PFSK-1 (cell line): ENCODE measurements at regions not wholly inside any gene's neighbourhood (a gene's known extent, or its start where the extent isn't known, plus 50 kb on each side); places are given as distances from the start of the nearest gene placed in this dataset.

ENCODE experiments used
- FOXP2 ChIP-seq: optimal IDR thresholded peaks from 2 replicates; pipeline ENCODE3; 2011; ENCODE audit warnings: borderline replicate concordance, control low read depth, inconsistent platforms; ENCODE audit not compliant: insufficient read depth; ENCODE audit errors: extremely low read length, extremely low read depth
- POLR2AphosphoS5 ChIP-seq: IDR thresholded peaks from 2 replicates; pipeline ENCODE4 v1.6.1; 2012; ENCODE audit warnings: low read depth, mild to moderate bottlenecking, control low read depth, low read length, moderate library complexity
- SIN3A ChIP-seq: IDR thresholded peaks from 2 replicates; pipeline ENCODE4 v1.6.1; 2012; ENCODE audit warnings: mild to moderate bottlenecking, low read length, moderate library complexity, borderline replicate concordance; ENCODE audit not compliant: insufficient read depth
- TAF1 ChIP-seq: IDR thresholded peaks from 2 replicates; pipeline ENCODE4 v1.6.1; 2012; ENCODE audit warnings: low read length, control low read depth, borderline replicate concordance; ENCODE audit not compliant: insufficient read depth
- TF ChIP-seq, protein P1 (sequence below), 2 experiments: IDR thresholded peaks; 2 replicates each; pipeline versions ENCODE4 v1.6.1 to v1.8.0; 2011 to 2012; ENCODE audit warnings: low read depth in 2 of 2, low read length in 2 of 2, control low read depth in 1 of 2, inconsistent platforms in 1 of 2, mild to moderate bottlenecking in 1 of 2, moderate library complexity in 1 of 2; ENCODE audit not compliant: insufficient read depth in 1 of 2

DNA sequence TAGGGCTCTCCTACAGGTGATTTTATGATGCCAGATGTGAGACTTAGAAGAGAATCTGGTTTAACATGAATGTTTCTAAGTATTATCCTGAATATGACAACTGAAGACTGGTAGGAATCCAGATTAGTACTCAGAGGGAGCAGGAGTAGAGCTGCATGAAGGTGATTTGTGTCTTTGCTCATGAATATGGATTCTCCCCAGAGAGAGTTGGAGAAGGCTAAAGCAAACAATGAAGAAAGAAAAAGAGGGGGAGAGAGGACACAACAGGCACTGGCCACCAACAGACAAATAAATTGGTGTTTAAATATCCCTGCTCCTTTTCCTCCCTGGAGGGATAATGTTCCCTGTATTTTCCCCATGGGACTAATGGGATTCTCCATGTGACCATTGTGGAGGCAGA is 427.0 kb upstream of the KLF12 start:
- TF ChIP-seq FOXP2 (no peak), POLR2AphosphoS5 (no peak), SIN3A (no peak), TAF1 (no peak)
- TF ChIP-seq, protein P1, sequence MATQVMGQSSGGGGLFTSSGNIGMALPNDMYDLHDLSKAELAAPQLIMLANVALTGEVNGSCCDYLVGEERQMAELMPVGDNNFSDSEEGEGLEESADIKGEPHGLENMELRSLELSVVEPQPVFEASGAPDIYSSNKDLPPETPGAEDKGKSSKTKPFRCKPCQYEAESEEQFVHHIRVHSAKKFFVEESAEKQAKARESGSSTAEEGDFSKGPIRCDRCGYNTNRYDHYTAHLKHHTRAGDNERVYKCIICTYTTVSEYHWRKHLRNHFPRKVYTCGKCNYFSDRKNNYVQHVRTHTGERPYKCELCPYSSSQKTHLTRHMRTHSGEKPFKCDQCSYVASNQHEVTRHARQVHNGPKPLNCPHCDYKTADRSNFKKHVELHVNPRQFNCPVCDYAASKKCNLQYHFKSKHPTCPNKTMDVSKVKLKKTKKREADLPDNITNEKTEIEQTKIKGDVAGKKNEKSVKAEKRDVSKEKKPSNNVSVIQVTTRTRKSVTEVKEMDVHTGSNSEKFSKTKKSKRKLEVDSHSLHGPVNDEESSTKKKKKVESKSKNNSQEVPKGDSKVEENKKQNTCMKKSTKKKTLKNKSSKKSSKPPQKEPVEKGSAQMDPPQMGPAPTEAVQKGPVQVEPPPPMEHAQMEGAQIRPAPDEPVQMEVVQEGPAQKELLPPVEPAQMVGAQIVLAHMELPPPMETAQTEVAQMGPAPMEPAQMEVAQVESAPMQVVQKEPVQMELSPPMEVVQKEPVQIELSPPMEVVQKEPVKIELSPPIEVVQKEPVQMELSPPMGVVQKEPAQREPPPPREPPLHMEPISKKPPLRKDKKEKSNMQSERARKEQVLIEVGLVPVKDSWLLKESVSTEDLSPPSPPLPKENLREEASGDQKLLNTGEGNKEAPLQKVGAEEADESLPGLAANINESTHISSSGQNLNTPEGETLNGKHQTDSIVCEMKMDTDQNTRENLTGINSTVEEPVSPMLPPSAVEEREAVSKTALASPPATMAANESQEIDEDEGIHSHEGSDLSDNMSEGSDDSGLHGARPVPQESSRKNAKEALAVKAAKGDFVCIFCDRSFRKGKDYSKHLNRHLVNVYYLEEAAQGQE (IDR thresholded peaks at IDR 0.05; ENCODE audit: insufficient read depth in 1 of 2, low read depth in 2 of 2, low read length in 2 of 2) = no peak

DNA sequence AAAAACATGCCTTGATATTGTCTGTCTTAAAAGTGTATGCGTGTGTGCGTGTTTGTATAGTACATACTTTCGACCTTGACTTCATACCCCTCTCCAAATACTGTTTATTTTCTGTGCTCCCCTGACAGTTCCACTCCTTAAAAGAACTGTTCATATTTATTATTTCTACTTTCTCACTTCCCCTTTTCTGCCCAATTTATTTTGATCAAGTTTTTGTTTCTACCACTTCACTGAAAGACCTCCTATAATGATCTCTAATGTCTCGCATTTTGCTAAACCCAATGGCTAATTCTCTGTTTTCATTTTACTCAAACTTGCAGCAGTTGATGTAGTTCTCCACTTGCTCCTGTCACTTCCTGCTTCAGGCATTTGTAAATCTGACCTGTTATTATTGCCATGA is 426.1 kb upstream of the KLF12 start:
- TF ChIP-seq TAF1 = no peak
- no peak for TF ChIP-seq POLR2AphosphoS5
- TF ChIP-seq FOXP2 = no peak
- TF ChIP-seq, protein P1 (IDR thresholded peaks at IDR 0.05; ENCODE audit: insufficient read depth in 1 of 2, low read depth in 2 of 2, low read length in 2 of 2) = no peak
- TF ChIP-seq SIN3A = no peak

DNA sequence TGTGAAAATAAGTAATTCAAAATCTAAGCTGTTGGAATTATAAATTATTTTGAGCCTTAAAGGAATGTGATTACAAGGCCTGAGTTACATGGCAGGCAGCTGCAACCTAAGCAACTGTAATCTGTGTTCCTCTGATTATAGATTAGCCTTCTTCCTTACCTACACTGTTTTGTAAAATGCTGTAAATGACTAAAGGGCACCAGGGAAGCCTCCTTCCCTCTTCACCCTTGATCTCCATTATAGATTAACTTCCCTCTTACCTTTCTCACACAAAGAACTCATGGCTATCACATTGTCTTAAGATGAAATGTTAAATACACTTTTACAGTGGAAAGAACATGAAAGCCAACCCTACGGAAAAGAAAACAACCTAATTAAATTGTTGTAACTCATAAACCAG is 423.7 kb upstream of the KLF12 start:
- TF ChIP-seq FOXP2 (no peak), POLR2AphosphoS5 (no peak), SIN3A (no peak), TAF1 (no peak)
- TF ChIP-seq, protein P1 (IDR thresholded peaks at IDR 0.05; ENCODE audit: insufficient read depth in 1 of 2, low read depth in 2 of 2, low read length in 2 of 2) = no peak

DNA sequence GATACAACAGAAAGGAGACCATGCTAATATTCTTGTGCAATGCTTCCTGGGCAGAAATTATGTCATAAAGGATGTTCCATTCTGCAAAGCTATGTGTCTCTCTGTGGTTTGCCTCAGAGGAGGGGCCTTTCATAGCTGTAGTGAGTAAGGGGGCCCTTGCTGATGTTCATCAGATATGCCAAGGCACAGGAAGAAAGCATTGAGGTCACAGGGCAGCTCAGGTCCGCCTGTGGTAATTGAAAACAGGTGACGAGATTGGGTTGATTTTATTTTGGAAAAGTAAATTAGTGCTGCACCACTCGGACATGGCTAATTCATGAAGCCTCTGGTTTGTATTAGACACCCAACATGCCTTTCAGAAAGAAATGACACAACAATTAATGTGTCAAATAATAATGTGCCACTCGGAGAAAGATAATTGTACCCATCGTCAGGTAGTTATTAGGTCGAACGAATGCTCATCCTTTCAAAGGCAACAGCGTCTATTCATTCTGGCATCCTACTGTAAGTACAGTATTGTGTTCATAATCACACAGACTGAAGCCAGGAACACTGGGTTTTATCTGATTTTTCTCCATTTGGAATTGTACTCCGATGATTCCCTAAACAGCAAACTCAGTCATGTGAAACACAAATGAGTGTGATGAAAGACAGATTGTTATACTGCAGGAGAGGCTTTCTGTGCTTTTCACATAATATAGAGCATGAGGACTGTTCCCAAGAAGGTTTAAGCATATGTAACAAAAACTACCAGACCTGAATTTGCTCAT is 421.6 kb upstream of the KLF12 start:
- TF ChIP-seq, protein P1 (IDR thresholded peaks at IDR 0.05; ENCODE audit: insufficient read depth in 1 of 2, low read depth in 2 of 2, low read length in 2 of 2) = no peak

DNA sequence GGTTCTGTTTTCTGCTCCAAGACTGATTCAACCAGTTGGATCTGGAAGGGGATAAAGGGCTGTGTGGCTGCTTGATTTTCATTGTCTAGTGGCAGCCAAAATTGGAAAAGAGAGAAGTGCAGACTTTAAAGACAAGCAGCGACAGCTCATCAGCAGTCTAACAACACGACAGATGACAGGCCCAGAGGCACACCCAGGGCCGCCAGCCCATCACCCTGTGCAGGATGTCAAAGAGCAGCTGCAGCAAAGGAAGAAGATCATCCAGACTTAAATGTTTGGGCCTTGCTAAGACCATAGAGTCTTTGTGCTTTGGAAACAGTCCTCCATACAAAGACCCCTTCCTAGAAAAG is 421.0 kb upstream of the KLF12 start:
- TF ChIP-seq, protein P1 (IDR thresholded peaks at IDR 0.05; ENCODE audit: insufficient read depth in 1 of 2, low read depth in 2 of 2, low read length in 2 of 2) = no peak
- TF ChIP-seq TAF1 = no peak
- no peak for TF ChIP-seq FOXP2
- TF ChIP-seq POLR2AphosphoS5 = no peak
- TF ChIP-seq SIN3A = no peak
